Epithelial cell of proximal tubule (primary cell): ENCODE measurements at regions not wholly inside any gene's neighbourhood (a gene's known extent, or its start where the extent isn't known, plus 50 kb on each side); places are given as distances from the start of the nearest gene placed in this dataset.

Source experiments
- DNase-seq: peaks from one replicate; pipeline ENCODE4 v3.0.0-alpha.2; 2011; ENCODE audit warnings: low read depth
- H3K4me3 ChIP-seq: 2 replicates; pipeline ENCODE4 v1.5.1; 2011; ENCODE audit warnings: low read depth, mild to moderate bottlenecking, low read length
- CTCF ChIP-seq: conservative IDR thresholded peaks from 2 replicates; pipeline ENCODE4 v1.5.1; 2012; ENCODE audit warnings: low read depth, mild to moderate bottlenecking, low read length

- no peak for TF ChIP-seq CTCF
- H3K4me3 ChIP-seq = no peak overlapping the region
- DNase-seq = no peak
Observed at GRCh38 chr21:35607406-35607805, 452.9 kb downstream of the SETD4 start.

GRCh38 chr21:35606578-35606977 lies 453.7 kb downstream of the SETD4 start:
- DNase-seq = no peak
- no peak for TF ChIP-seq CTCF
- H3K4me3 ChIP-seq = no peak overlapping the region

GRCh38 chr21:35606146-35606545 lies 454.2 kb downstream of the SETD4 start:
- no peak for TF ChIP-seq CTCF
- DNase-seq = no peak
- no peak overlapping the region for H3K4me3 ChIP-seq

- no peak overlapping the region for H3K4me3 ChIP-seq
- no peak for TF ChIP-seq CTCF
- no peak for DNase-seq
Observed at GRCh38 chr21:35603494-35603893, 456.8 kb downstream of the SETD4 start.

- no peak for DNase-seq
- no peak overlapping the region for H3K4me3 ChIP-seq
- TF ChIP-seq CTCF = no peak
Observed at GRCh38 chr21:35602811-35603362, 457.4 kb downstream of the SETD4 start.

GRCh38 chr21:35601211-35601610 lies 459.1 kb downstream of the SETD4 start:
- no peak overlapping the region for H3K4me3 ChIP-seq
- TF ChIP-seq CTCF = no peak
- no peak for DNase-seq

- TF ChIP-seq CTCF = no peak
- no peak overlapping the region for H3K4me3 ChIP-seq
- DNase-seq = no peak
Observed at GRCh38 chr21:35599164-35599563, 461.2 kb downstream of the SETD4 start.
